Upper lobe of right lung (tissue), 1 donor: ENCODE measurements at regions not wholly inside any gene's neighbourhood (a gene's known extent, or its start where the extent isn't known, plus 50 kb on each side); places are given as distances from the start of the nearest gene placed in this dataset.

Experiments
- ATAC-seq: fragments of 200-7000 bp; cut with Tn5 transposase; one replicate; pipeline ENCODE4 v1.9.1; 2020; ENCODE audit warnings: mild to moderate bottlenecking, moderate library complexity
- DNase-seq: peaks from one replicate; pipeline ENCODE4 v3.0.0-alpha.2; 2020
- H3K27ac ChIP-seq: fragments of 200-600 bp; one replicate; pipeline ENCODE4 v1.8.0; 2022
- H3K27me3 ChIP-seq: fragments of 200-600 bp; one replicate; pipeline ENCODE4 v1.8.0; 2022; ENCODE audit warnings: mild to moderate bottlenecking
- H3K36me3 ChIP-seq: fragments of 200-600 bp; one replicate; pipeline ENCODE4 v1.8.0; 2022
- H3K4me1 ChIP-seq: fragments of 200-600 bp; one replicate; pipeline ENCODE4 v1.8.0; 2022
- H3K4me3 ChIP-seq: fragments of 200-600 bp; one replicate; pipeline ENCODE4 v1.8.0; 2022; ENCODE audit warnings: mild to moderate bottlenecking
- H3K9me3 ChIP-seq: fragments of 200-600 bp; one replicate; pipeline ENCODE4 v1.8.0; 2022
- CTCF ChIP-seq: fragments of 200-600 bp; IDR thresholded peaks from one replicate; pipeline ENCODE4 v1.8.0; 2022; ENCODE audit warnings: antibody characterized with exemption
- intact Hi-C: fragments of 100-400 bp; cut with DNase I; formaldehyde crosslinking; loops from one replicate; pipeline ENCODE4 v1.11.0; 2022
- donor health status: DM: no; HTN: yes; CAD: no; lungs with severe emphysema.

DNA sequence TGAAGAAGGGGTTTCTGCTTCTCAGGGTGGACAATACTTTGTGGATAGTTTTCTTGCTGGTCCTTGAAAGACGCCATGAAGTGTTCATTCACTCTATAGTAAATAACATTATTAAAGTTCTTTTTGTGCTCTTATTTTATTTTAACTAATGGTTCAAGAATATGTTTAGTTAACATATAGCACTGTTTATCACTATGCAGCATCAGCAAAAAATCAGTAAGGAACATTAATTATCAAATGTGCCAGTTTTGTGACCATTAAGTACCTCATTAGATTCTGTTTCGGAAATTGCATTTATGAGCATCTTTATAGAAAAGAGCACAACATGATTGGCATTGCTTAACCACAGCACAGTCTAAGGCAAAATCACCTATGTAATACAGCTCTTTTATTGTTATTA, 385.6 kb downstream of the LMO4 start:
- no peak for TF ChIP-seq CTCF
- Histone ChIP-seq H3K27ac (no peak overlapping the region), H3K9me3 (no peaks in the 10 kb centered on the region), H3K4me3 (no peak overlapping the region), H3K36me3 (no peaks in the 10 kb centered on the region), H3K4me1 (no peaks in the 10 kb centered on the region), H3K27me3 (no peaks in the 10 kb centered on the region)
- ATAC-seq, result no peak
- intact Hi-C loops, result no loop called here
- no peak for DNase-seq

DNA sequence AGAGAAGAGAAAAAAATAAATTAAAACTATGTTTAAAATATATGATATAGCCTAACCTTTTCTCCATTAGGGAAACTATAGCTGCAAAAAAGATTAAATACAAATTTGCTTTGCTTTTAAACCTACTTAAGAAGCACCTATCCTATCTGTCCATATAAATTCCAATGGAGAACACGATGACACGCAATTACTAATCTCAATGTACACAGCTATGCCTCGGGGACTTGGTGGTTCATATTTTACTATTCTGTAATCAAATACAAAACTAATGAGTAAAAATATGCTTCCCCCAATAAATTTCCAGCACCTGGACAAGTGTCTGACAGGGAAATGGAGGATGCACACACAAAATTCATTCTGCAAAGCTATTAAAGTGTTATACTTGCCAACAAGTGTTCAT, 386.4 kb downstream of the LMO4 start:
- intact Hi-C loops, result no loop called here
- Histone ChIP-seq H3K36me3 (no peaks in the 10 kb centered on the region), H3K4me1 (no peaks in the 10 kb centered on the region), H3K4me3 (no peak overlapping the region), H3K27me3 (no peaks in the 10 kb centered on the region), H3K27ac (no peak overlapping the region), H3K9me3 (no peaks in the 10 kb centered on the region)
- TF ChIP-seq CTCF, result no peak
- ATAC-seq (no peak), DNase-seq (no peak)

- DNase-seq (no peak), ATAC-seq (no peak)
- Histone ChIP-seq H3K27ac (no peak overlapping the region), H3K36me3 (no peaks in the 10 kb centered on the region), H3K9me3 (no peaks in the 10 kb centered on the region), H3K27me3 (no peaks in the 10 kb centered on the region), H3K4me1 (no peaks in the 10 kb centered on the region), H3K4me3 (no peak overlapping the region)
- intact Hi-C loops, result no loop called here
- TF ChIP-seq CTCF, result no peak
Measured at GRCh38 chr1:87715471-87715870, 386.8 kb downstream of the LMO4 start.

GRCh38 chr1:87717157-87717670, 388.5 kb downstream of the LMO4 start:
- TF ChIP-seq CTCF, result no peak
- ATAC-seq, result no peak
- no peaks in the 10 kb centered on the region for H3K36me3 ChIP-seq

GRCh38 chr1:87718241-87718950, 389.7 kb downstream of the LMO4 start:
- H3K27ac ChIP-seq, result no peak overlapping the region
- DNase-seq (no peak), ATAC-seq (no peak)

More at GRCh38 chr1:87717157-87717670, 388.5 kb downstream of the LMO4 start:
- no peak overlapping the region for H3K4me3 ChIP-seq
- no peaks in the 10 kb centered on the region for H3K9me3 ChIP-seq
- intact Hi-C loops, result no loop called here
- no peak for DNase-seq
- H3K27me3 ChIP-seq, result no peaks in the 10 kb centered on the region
- no peaks in the 10 kb centered on the region for H3K4me1 ChIP-seq
- no peak overlapping the region for H3K27ac ChIP-seq

More at GRCh38 chr1:87718241-87718950, 389.7 kb downstream of the LMO4 start:
- Histone ChIP-seq H3K9me3 (no peaks in the 10 kb centered on the region), H3K4me3 (no peak overlapping the region), H3K36me3 (no peaks in the 10 kb centered on the region), H3K4me1 (no peaks in the 10 kb centered on the region), H3K27me3 (no peaks in the 10 kb centered on the region)
- no peak for TF ChIP-seq CTCF
- intact Hi-C loops, result no loop called here
